ENCODE measurements at regions not wholly inside any gene's neighbourhood (a gene's known extent, or its start where the extent isn't known, plus 50 kb on each side); places are given as distances from the start of the nearest gene placed in this dataset.

DNA sequence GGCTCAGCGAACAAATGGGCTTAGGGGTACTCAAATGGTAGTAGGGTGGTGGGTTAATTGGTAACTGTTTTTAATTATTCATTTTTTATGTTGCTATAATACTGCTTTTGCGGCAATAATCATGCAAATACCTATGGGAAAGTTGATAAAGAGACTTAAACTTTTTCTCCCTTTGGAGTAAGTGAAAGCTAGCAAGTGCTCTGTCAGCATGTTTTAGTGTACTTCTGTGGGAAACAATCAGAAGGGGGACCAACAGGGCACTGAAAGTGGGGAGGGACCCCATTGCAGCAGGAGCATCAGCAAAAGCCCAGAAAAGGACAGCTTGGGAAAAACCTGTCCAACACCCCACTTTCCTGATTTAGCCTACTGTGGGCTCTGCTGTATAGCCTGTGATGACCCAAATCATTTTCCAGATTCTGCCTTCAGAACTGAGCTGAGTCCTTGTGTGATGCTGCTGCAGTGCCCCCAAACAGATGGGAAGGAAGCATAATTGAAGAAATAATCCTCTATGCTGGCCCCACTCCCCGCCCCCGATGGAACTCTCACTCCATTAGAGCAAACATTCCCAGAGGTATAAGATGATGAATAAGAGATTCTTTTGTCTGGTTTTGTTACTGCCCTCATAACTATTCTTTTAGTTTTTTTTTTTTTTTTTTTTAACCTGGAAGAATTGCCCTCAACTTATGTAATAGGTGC, 322.8 kb downstream of the CD83 start:
- FAIRE-seq, result no peak

DNA sequence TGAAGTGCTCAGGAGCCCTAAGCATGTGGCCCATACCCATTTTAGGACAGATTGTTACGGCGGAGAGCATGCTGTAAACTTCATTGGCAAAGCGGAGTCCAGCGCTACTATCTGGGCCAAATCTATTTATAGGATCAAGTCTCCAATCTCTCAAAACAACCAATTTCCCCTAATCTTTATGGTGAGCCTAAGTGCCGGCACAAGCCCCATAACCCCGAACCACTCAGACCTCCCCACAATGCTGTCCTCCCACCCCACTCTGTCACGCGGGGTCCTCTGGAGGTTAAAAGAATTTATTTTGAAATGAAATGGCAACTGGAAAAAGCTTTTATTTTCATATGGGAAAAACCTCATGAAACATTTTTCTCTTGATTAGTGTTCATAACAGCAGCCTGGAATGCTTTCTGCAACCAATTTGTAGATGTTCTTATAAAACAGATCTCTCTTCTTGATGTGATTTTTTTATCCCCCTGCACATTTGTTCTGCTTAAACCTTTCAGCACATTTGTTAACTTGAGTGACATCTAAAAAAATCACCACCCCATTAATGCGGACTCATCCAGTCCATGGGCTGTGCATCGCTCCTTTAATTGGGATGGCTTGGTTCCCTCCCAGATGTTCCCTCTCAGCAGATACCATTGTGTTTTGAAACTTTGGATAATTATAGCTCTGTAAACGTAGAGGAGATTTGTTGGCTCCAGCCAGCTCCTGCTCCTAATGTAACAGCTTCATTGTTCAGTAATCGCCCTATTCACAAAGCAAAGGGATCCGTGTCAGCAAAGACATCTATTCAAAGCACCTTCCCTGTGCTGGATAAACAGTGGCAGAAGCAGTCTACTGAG, 323.6 kb downstream of the CD83 start:
- FAIRE-seq, result peak; percentile 81

DNA sequence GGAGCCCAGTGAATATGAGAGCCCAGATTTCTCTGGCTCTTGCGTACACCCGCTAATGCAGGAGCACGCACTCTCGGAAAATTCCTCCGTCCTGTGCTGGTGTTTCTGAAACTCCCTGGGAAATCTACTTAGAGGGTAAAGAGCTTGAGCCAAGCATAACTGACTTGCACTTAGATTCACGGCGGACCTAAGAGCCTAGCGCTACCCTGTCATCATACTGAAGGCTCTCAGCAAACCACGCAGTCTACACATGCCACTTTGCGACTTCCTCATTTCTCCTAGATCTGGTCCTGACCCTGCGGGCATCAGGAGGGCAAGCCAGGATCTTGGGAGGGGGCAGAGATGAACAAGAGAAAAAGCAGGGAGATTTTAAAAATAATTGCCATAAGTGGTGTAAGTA, 324.7 kb downstream of the CD83 start:
- FAIRE-seq, result no peak

DNA sequence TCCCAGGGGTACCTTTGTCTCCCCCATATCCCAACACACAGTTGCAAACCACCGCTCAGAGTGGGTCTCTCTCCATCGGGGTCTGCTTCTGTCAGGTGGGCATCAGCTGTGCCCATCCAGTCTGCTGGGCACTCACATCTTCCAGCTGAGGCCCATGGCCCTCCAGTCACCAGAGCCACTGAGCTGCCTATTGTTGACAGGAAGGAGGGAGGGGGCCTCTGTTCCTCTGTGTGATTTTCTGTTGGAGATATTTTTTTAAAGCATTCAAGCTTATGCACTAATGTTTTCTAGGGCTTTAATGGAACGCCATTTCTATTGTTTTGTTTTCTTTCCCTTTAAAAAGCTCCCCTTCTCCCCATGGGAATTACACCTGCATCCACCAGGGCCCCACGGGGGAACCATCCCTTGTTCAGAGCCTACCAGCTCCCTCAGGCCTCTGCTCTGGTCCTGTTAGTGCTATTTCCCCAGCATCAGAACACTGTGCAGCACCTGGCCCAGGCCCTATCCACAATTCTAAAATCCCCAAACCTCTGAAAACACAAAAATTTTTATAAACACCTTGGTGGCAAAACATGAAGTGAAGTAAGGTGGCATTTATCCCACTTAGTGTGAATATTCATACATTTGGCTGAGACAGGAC, 326.2 kb downstream of the CD83 start:
- no peak for FAIRE-seq

DNA sequence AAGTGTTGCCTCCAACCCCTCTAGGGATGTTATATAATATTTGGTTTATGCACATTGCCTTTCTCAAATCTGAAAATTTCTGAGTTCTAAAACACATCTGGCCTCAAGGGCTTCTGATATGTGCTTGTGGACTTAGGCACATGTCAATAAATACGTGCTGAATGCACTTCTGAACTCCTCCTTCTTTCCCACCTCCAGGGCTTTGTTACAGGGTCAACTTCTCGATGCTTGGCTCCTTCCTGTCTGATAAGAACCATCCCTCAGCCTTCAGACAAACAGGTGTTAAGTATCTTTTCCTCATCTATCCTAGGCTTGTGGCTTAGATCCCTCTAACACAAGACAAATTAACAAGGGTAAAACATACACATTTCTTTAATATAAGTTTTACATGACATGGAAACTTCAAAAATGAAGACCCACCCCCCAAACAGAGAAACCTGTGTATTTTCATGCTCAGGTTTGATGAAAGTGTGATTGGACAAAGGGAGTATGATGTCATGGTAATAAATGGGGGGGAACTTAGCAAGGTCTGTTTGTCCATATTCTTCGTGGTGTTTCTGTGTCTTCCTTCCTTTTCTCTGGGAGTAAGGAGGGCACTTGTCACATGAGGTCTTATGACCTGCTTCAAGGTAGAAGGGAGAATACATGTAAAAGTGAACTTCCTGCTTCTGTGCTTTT, 326.9 kb downstream of the CD83 start:
- FAIRE-seq, result no peak

DNA sequence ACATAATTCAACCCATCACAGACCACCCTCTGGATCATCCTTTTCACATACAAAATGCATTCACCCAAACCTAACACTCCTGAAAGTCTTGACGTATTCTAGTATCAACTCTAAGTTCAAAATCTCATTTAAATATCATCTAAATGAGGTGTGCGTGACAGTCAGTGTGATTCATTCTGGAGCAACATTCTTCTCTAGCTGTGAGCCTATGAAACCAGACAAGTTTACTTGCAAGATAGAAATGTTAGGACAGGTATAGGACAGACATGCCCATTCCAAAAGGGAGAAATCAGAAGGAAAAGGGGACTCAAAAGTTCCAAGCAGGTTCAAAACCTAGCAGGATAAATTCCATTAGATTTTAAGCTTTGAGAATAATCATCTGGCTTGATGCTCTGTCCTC, 329.7 kb downstream of the CD83 start:
- FAIRE-seq, result no peak

DNA sequence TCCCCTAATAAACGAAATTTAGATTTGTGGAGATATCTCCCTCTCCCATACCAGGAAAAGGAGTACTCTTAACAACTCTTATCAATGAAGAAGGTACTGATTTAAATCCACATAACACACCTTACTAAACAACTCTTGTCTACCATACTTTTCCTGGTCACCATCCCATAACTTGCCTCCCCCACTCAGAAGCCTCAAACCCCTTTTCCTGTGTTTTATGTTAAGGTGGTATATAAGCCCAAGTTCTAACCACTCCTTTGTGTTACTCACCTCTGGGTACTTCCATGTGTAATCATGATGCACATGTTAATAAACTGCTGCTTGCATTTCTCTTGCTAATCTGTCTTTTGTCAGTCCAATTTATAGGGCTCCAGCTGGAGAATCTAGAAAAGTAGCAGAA, 330.7 kb downstream of the CD83 start:
- FAIRE-seq, result no peak

DNA sequence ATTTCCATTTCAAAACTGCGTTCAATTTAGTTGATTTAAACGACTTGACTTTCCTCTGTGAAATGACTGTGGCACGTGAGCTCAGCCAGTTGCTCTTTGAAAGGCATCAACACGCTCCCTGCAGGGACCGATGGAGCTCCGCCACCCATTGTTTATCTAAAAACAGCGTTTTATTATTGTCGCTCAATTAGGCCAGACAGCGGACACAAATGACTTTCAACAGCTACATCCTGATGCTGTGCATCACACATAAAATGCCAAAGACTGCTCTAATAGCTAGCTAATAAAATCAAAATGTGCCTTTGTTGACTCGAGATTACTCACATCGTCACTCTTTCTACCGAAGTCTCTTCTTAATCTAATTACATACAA, 332.5 kb downstream of the CD83 start:
- no peak for FAIRE-seq

DNA sequence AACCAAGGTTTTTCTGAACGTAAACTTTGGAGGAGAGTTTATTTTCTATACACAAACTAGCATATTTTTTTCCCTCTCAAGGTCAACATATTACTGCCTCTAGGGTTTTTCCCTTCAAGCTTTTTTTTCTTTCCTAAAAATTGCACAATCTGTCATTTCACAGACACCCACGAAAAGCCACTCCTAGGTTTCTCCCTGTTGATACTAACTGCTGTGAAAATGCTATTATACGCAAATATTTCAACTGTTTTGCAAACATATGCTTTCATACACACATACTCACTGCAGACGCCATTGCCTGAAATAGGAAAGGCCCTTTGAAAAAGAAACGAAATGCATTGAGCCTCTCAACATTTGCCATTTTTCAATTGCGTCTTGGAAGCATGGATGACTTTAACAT, 333.0 kb downstream of the CD83 start:
- FAIRE-seq, result no peak

DNA sequence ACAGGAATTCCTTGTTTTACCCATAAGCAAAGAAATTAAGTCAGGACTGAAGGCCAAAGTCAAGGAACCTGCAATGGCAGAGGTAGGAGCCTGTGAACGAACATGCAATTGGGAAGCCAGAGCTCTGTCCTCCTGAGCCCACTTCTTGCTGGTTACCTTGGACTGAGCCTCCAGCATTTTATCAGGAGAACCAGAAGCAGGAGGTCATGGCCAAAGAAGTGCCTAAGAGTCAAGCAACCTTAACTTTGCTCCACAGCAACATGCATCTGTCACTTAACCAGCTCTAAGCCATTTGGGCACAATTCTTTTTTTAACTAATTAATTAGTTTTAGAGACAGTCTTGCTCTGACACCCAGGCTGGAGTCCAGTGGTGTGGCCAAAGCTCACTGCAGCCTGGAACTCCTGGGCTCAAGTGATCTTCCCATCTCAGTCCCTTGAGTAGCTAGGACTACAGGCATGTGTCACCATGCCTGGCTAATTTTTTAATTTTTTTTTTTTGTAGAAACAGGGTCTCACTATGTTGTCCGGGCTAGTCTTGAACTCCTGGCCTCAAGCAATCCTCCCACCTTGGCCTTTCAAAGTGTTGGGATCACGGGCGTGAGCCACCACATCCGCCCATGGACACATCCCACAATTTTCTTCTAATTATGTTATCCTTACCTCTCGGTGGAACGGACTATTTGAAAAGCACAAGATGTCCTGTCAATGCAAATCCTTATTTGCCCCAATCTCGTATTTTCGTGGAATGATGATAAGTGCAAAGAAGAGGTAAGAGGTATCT, 334.2 kb downstream of the CD83 start:
- no peak for FAIRE-seq

DNA sequence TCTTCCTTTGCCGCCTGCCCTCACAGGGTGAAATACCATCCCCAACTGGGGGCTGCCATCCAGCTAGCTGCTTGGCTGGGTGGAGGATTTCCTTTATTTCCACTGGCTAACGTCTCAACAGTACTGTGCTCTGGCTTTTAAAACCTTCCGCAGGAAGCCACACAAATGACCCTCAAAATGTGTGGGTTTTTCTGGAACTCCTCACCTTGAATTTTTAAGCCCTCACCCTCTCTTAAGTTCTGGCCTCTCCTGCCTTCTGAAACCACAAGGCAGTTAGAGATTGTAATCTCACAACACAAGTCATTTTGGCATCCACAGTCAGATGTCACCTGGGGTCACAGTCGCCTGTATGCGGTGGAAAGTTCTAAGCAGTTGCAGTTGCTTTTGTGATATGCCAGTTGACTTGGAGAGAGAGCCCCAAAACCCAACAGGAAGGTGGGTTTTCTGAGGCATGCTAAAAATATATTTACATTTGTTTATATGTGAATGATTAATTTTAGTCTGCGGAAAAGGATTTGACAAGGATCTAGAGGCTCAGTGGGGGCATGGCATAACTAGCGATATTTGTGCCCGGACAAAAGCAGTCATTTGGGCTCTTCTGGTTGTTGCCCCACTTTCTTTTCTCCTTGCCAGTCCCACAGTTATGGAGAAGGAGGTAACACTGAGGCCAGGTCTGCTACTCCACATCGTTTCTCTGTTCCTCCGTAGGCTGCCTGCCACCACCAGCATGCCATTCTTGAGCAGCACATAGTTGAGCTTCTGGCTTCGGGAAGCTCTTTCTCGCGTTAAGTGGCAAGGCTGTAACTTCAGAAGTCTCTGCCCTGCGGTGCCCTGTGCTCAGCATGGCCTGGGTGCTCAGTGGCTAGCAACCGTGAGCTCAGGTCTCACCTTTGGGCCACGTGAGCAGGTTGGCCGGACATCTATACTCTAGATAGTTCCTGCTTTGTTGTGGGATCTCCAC, 335.3 kb downstream of the CD83 start:
- FAIRE-seq, result no peak

DNA sequence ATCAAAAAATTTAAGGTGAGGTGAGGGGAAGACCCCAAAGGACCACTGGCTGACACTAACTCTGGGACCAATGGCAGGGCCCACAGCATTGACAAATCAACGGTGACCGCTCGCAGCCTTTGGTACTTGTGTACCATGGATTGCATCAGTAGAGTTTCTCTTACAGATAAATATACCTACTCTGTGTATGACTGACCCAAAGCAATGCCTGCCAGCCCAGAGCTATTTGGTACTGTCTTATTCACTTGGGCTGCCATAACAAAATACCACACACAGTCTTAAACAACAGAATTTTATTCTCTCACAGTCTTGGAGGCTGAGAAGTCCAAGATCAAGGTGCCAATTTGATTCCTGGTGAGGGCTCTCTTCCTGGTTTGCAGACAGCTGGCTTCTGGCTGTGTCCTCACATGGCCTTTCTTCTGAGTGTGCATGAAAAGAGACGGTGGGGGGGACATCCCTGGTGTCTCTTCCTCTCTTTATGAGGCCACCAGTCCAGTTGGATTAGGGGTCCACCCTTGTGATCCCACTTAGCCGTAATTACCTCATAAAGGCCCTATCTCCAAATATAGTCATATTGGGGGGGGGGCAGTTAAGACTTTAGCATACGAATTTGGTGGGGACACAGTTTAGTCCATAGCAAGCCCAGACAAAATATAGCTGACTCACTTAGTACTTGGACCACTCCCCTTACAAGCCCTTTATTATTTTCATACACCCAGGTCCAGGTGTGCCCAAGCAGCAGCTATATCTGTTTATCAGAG, 336.3 kb downstream of the CD83 start:
- FAIRE-seq, result no peak

DNA sequence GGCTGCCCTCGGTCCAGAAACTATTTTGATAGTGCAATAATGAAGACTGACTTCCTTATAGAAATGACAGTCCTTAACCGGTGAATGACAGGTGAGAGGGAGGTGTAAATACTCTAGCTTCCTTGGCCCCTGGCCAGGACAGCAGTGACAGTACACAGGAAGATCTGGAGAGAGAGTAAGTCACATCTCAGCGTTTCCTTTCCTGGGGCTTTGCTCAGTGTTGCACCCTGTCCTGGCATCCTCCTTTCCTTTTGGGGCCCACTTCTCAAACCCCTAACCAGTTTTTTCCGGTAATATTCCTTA, 336.9 kb downstream of the CD83 start:
- FAIRE-seq, result no peak

DNA sequence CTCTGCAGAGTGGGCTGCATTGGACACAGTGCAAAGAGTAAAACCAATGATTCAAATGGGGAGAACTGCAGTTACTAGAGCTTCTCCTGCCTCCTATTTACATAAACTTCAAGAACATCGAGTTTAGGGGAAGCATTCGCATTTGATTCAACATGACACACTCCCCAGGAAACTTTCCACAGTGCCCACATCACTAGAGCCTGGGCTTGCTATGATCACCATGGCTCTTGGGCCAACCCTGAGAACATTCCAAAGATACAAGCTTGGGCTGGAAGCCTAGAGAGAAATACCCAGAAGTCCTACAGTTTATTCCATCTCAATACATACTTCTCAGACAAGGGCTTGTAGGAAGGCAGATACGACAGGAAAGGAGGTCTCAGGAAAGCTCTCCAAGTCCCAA, 337.9 kb downstream of the CD83 start:
- no peak for FAIRE-seq

DNA sequence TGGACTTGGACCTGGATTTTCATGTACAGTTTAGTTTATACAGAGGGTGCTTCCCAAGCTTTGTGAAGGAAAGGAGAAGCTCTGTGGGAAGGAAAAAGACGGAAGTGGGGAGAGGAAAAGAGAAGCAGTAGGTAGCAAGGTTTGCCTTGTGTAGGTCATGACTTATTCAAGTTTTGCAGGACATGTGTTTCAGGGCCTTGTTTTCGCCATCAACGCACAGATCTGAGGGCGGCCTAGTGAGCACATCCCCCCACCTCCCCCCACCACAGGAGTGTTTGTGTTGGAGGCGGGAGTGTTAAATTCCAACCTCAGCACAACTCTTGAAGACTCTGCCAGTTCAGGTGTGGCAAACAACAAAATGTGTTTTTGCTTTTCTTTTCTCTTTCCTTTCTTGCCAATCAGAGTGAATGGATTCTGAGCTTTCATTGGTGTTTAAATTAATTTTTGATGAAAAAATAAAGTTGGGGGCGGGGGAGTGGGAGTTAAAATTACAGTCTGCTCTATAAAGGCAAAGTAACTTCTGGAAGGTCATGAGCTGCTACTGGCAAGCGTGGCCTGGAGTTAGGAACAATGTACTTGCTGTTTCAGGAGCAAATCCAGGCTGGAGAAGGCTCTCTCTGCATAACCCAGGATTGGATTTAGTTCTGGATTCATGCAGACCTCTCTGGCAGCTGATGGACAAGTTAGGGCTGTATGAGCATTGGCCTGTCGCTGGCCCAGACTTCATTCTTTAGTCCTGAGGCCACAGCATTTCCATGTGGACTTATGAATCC, 338.5 kb downstream of the CD83 start:
- FAIRE-seq, result no peak

DNA sequence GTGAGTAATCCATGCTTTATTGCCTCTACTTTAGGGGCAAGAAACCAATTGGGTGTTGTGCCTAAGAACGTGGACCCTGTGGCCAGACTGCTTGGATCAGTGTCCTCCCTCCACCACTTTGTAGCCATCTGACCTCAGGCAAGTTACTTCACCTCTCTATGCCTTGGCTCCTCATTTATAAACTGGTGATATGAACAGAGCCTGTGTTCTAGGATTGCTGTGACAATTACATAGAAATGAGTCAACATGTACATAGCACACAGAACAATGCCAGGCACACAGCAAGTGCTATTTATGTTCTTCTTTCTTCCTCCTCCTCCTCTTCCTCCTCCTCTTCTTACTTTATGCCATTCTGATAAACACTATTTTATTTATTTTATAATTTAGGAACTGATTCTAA, 339.4 kb downstream of the CD83 start:
- FAIRE-seq, result no peak

DNA sequence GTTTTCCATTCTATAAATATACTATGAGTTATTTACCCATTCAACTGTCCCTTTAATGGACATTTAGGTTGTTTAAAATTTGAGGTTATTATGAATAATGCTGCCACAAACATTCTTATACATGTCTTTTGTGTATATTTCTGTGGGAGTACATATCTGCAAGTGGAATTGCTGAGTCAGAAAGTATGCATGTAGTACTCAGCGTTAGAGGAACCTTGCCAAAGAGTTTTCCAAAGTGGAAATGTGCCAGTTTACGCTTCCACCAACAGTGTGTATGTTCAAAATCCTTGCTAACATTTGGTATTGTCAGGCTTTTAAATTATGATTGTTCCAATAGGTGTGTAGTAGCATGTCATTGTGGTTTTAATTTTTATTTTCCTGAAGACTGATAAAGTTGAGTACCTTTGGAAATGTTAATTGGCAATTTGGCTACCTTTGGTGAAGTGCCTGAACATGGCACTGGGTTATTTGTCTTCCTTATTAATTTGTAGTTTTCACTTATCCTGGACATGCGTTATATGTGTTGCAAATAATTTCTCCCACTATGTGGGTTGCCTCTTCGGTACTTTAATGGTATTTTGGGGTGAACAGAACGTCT, 341.2 kb downstream of the CD83 start:
- FAIRE-seq, result no peak

DNA sequence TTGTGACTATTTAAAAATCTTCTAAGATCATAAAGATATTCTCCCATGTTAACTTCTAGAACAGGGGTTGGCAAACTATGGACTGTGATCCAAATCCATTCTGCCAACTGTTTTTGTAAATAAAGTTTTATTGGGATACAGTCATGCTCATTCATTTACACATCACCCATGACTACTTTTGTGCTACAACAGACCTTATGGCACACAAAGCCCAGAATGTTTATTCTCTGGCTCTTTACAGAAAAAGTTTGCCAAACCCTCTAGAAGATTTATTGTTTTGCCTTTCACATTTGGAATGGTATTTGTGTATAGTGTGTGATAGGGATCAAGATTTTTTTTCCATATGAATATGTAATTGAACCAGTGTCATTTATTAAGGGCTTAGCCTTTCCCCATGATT, 341.7 kb downstream of the CD83 start:
- no peak for FAIRE-seq

DNA sequence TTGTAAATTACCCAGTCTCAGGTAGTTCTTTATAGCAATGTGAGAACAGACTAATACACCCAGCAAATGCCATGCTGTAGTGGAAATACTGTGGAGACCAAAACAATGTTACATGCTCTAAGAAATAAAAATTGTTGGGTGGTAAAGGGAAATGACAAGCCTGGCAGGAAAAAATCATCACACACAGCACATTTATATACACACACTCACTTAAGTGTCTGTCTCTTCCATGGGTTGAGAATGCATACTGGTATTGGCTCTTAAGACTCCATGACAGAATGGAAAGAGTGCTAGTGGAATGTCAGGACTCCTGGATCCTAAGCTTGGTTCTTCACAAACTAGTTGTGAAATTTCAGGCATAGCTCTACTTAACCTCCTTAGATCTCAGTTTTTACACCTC, 343.0 kb downstream of the CD83 start:
- no peak for FAIRE-seq

DNA sequence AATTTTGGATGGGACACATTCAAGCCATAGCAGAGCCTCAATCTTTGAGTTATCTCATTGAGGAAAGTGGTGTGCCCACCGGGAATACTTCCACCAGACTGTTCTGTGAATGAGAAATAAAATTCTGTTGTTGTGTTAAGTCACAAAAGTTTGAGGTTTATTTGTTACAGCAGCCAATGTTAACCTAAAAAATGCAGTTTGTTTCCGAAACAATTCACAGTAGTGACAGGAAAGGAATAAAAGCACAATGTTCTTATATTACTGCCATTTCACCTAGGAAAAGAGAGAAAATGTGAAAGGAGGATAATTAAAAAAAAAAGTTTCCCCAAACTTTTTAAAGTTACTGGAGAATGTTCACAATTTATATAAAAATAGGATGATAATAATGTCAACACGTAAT, 344.6 kb downstream of the CD83 start:
- no peak for FAIRE-seq
